GM12872 (cell line): ENCODE measurements at regions not wholly inside any gene's neighbourhood (a gene's known extent, or its start where the extent isn't known, plus 50 kb on each side); places are given as distances from the start of the nearest gene placed in this dataset.

Experiments used
- CTCF ChIP-seq: IDR thresholded peaks from 3 replicates; pipeline ENCODE4 v1.5.1; 2011; ENCODE audit warnings: low read depth, mild to moderate bottlenecking, low read length, moderate library complexity; ENCODE audit not compliant: insufficient read depth

- TF ChIP-seq CTCF = no peak
These were observed 222.4 kb upstream of the ANKRD50 start for GRCh38 chr4:124934916-124935315.

- TF ChIP-seq CTCF = no peak
These were observed 221.0 kb upstream of the ANKRD50 start for GRCh38 chr4:124933521-124933920.

- no peak for TF ChIP-seq CTCF
These were observed 219.9 kb upstream of the ANKRD50 start for GRCh38 chr4:124932447-124932846.

- no peak for TF ChIP-seq CTCF
These were observed 218.5 kb upstream of the ANKRD50 start for GRCh38 chr4:124931050-124931449.

GRCh38 chr4:124918559-124919122 lies 206.1 kb upstream of the ANKRD50 start:
- no peak for TF ChIP-seq CTCF

GRCh38 chr4:124915073-124915472 lies 202.5 kb upstream of the ANKRD50 start:
- TF ChIP-seq CTCF = no peak

- TF ChIP-seq CTCF = no peak
These were observed 200.7 kb upstream of the ANKRD50 start for GRCh38 chr4:124913237-124913636.

GRCh38 chr4:124910327-124910726 lies 197.8 kb upstream of the ANKRD50 start:
- TF ChIP-seq CTCF = no peak
